Motor neuron (in vitro differentiated cells): ENCODE measurements at regions not wholly inside any gene's neighbourhood (a gene's known extent, or its start where the extent isn't known, plus 50 kb on each side); places are given as distances from the start of the nearest gene placed in this dataset.
A peak's percentile ranks its signal among the peaks of the same experiment; 100 is the strongest.
"Not testable (repeated sequence)": the region's sequence is repeated elsewhere in the genome, so short reads cannot be mapped to it uniquely, and the experiment has no call there.

Experiments used
- ATAC-seq, 8 experiments: fragments of 200-7000 bp; cut with Tn5 transposase; replicated peaks in 6 of 8; 2 replicates each; pipeline ENCODE4 v1.8.0; 2021; ENCODE audit warnings: mild to moderate bottlenecking in 8 of 8, moderate library complexity in 8 of 8
- H3K27ac ChIP-seq, 2 donors: fragments of 250-450 bp; sonication (Bioruptor Pico); 2 replicates each; pipeline ENCODE4 v1.9.0; 2021; ENCODE audit warnings: antibody characterized with exemption in 2 of 2, mild to moderate bottlenecking in 2 of 2, moderate library complexity in 1 of 2
- H3K4me1 ChIP-seq, 2 donors: fragments of 250-450 bp; sonication (Bioruptor Pico); replicated peaks in 1 of 2; 2 replicates each; pipeline ENCODE4 v1.6.1; 2021; ENCODE audit warnings: antibody characterized with exemption in 2 of 2, mild to moderate bottlenecking in 2 of 2, moderate library complexity in 1 of 2
- H3K4me3 ChIP-seq, 5 donors: fragments of 250-450 bp; sonication (Bioruptor Pico); 2 replicates each; pipeline ENCODE4 v1.9.0; 2021; ENCODE audit warnings: antibody characterized with exemption in 5 of 5, mild to moderate bottlenecking in 5 of 5, moderate library complexity in 4 of 5
- WGBS, 10 experiments: fragments of 450-650 bp; shearing (Covaris generic); methylation state at CpG; one replicate each; pipeline ENCODE4 v1.0.0; 2022; 5-methylcytosine and 5-hydroxymethylcytosine counted together
- in situ Hi-C, 9 experiments: fragments of 400-800 bp; cut with MboI; loops; one replicate each; pipeline ENCODE4 v1.15.0; 2021; ENCODE audit warnings: low sequenced_read_pairs in 9 of 9, low pct_unique_long_range_greater_than_20kb in 2 of 9; ENCODE audit not compliant: unreplicated experiment in 9 of 9

GRCh38 chr5:124823380-124823779 lies 76.9 kb upstream of the ZNF608 start:
- peak in 5 of 8 experiments; percentile 18 to 90 (median 61) for ATAC-seq
- WGBS, 10 experiments: 8 to 100% (median 55%) methylated on average over 1 to 3 of the region's 3 CpGs; no CpG with 5 or more reads in 1 of the 10 experiments
- in situ Hi-C loops: no loop called here
- no peak overlapping the region for H3K4me3 ChIP-seq
- peaks cover 27 to 29% of the 10 kb centered on the region in 2 donors for H3K4me1 ChIP-seq
- H3K27ac ChIP-seq: no peak overlapping the region

- no peak overlapping the region for H3K27ac ChIP-seq
- in situ Hi-C loops: no loop called here
- H3K4me3 ChIP-seq: no peak overlapping the region
- peaks cover 27 to 29% of the 10 kb centered on the region in 2 donors for H3K4me1 ChIP-seq
- peak in 5 of 8 experiments; percentile 22 to 76 (median 66) for ATAC-seq
- WGBS, 10 experiments: 37 to 75% (median 57%) methylated on average over 2 to 4 of the region's 4 CpGs; no CpG with 5 or more reads in 1 of the 10 experiments
Observed at GRCh38 chr5:124824637-124825158, 78.3 kb upstream of the ZNF608 start.

GRCh38 chr5:124825250-124825982 lies 79.0 kb upstream of the ZNF608 start:
- 57 to 100% (median 94%) methylated on average over 1 to 5 of the region's 5 CpGs for WGBS, 10 experiments
- in situ Hi-C loops: no loop called here
- no peak for ATAC-seq
- H3K4me1 ChIP-seq: peaks cover 27 to 29% of the 10 kb centered on the region in 2 donors
- H3K27ac ChIP-seq: no peak overlapping the region
- no peak overlapping the region for H3K4me3 ChIP-seq

- ATAC-seq: no peak
- 17 to 100% (median 87%) methylated on average over 1 of the region's 1 CpG; no CpG with 5 or more reads in 4 of the 10 experiments for WGBS, 10 experiments
- Histone ChIP-seq H3K27ac (no peak overlapping the region), H3K4me3 (no peak overlapping the region), H3K4me1 (peaks cover 27 to 29% of the 10 kb centered on the region in 2 donors)
- in situ Hi-C loops: no loop called here
Observed at GRCh38 chr5:124825983-124826337, 79.5 kb upstream of the ZNF608 start.

- H3K4me1 ChIP-seq: peaks cover 25 to 29% of the 10 kb centered on the region in 2 donors
- WGBS, 10 experiments: 35 to 100% (median 64%) methylated on average over 1 to 2 of the region's 2 CpGs; no CpG with 5 or more reads in 1 of the 10 experiments
- no peak overlapping the region for H3K27ac ChIP-seq
- no peak overlapping the region for H3K4me3 ChIP-seq
- in situ Hi-C loops: no loop called here
- peak in 3 of 8 experiments; percentile 58 to 71 (median 59) for ATAC-seq
Observed at GRCh38 chr5:124828731-124829234, 82.3 kb upstream of the ZNF608 start.

GRCh38 chr5:124831687-124832240 lies 85.3 kb upstream of the ZNF608 start:
- peak overlapping the region in 1 of 2 donors; percentile 24 for H3K27ac ChIP-seq
- H3K4me1 ChIP-seq: peaks cover 6 to 10% of the 10 kb centered on the region in 2 donors
- peak in 4 of 8 experiments; percentile 33 to 84 (median 78) for ATAC-seq
- H3K4me3 ChIP-seq: no peak overlapping the region
- in situ Hi-C loops: no loop called here

GRCh38 chr5:124832510-124832909 lies 86.1 kb upstream of the ZNF608 start:
- in situ Hi-C loops: no loop called here
- Histone ChIP-seq H3K27ac (no peak overlapping the region), H3K4me1 (peaks cover 6 to 10% of the 10 kb centered on the region in 2 donors), H3K4me3 (no peak overlapping the region)
- no peak for ATAC-seq

- H3K4me3 ChIP-seq, H3K27ac ChIP-seq, in situ Hi-C loops, ATAC-seq: not testable (repeated sequence)
- peaks cover 10 to 17% of the 10 kb centered on the region in 2 donors for H3K4me1 ChIP-seq
- WGBS, 10 experiments: 65 to 100% (median 94%) methylated on average over 1 to 2 of the region's 2 CpGs; no CpG with 5 or more reads in 4 of the 10 experiments
Observed at GRCh38 chr5:124836314-124836713, 89.9 kb upstream of the ZNF608 start.

GRCh38 chr5:124839371-124839998 lies 93.0 kb upstream of the ZNF608 start:
- in situ Hi-C loops: no loop called here
- H3K4me1 ChIP-seq: peaks cover 0 to 13% of the 10 kb centered on the region in 2 donors
- H3K4me3 ChIP-seq: no peak overlapping the region
- ATAC-seq: no peak
- H3K27ac ChIP-seq: no peak overlapping the region

GRCh38 chr5:124841829-124842712 lies 95.6 kb upstream of the ZNF608 start:
- in situ Hi-C loops: no loop called here
- WGBS, 10 experiments: 58 to 97% (median 96%) methylated on average over 5 to 12 of the region's 12 CpGs
- Histone ChIP-seq H3K27ac (no peak overlapping the region), H3K4me3 (no peak overlapping the region), H3K4me1 (peaks cover 0 to 13% of the 10 kb centered on the region in 2 donors)
- no peak for ATAC-seq

GRCh38 chr5:124842725-124843595 lies 96.5 kb upstream of the ZNF608 start:
- WGBS, 10 experiments: 40 to 100% (median 89%) methylated on average over 1 to 7 of the region's 10 CpGs
- in situ Hi-C loops: no loop called here
- no peak overlapping the region for H3K27ac ChIP-seq
- peaks cover 0 to 13% of the 10 kb centered on the region in 2 donors for H3K4me1 ChIP-seq
- peak in 2 of 8 experiments; percentile 43 to 47 for ATAC-seq
- no peak overlapping the region for H3K4me3 ChIP-seq

- no peak for ATAC-seq
- in situ Hi-C loops: no loop called here
- Histone ChIP-seq H3K4me1 (peaks cover 0 to 9% of the 10 kb centered on the region in 2 donors), H3K27ac (no peak overlapping the region), H3K4me3 (no peak overlapping the region)
- WGBS, 10 experiments: 58 to 92% (median 83%) methylated on average over 1 to 4 of the region's 4 CpGs; no CpG with 5 or more reads in 3 of the 10 experiments
Observed at GRCh38 chr5:124843596-124843899, 97.1 kb upstream of the ZNF608 start.
